Chondrocyte (in vitro differentiated cells): ENCODE measurements at regions not wholly inside any gene's neighbourhood (a gene's known extent, or its start where the extent isn't known, plus 50 kb on each side); places are given as distances from the start of the nearest gene placed in this dataset.

ENCODE experiments used
- DNase-seq: peaks from one replicate; pipeline ENCODE4 v3.0.0; 2021; ENCODE audit warnings: mixed read lengths, low spot score
- H3K27ac Mint-ChIP-seq: one replicate; pipeline ENCODE4 v1.8.0; 2021; ENCODE audit warnings: mild to moderate bottlenecking, moderate library complexity, mixed read lengths; ENCODE audit not compliant: unreplicated experiment
- H3K27me3 Mint-ChIP-seq: 2 replicates; pipeline ENCODE4 v1.8.0; 2021; ENCODE audit warnings: low read depth, mixed read lengths
- H3K36me3 Mint-ChIP-seq: 2 replicates; pipeline ENCODE4 v1.8.0; 2021; ENCODE audit warnings: low read depth, mixed read lengths
- H3K4me1 Mint-ChIP-seq: 2 replicates; pipeline ENCODE4 v1.8.0; 2021; ENCODE audit warnings: low read depth, mild to moderate bottlenecking, mixed read lengths
- H3K4me3 Mint-ChIP-seq: one replicate; pipeline ENCODE4 v1.8.0; 2021; ENCODE audit warnings: mild to moderate bottlenecking, moderate library complexity, mixed read lengths; ENCODE audit not compliant: unreplicated experiment
- H3K9me3 Mint-ChIP-seq: 2 replicates; pipeline ENCODE4 v1.8.0; 2021; ENCODE audit warnings: low read depth, mixed read lengths
- CTCF ChIP-seq: fragments of 200-600 bp; sonication (generic); IDR thresholded peaks from 2 replicates; pipeline ENCODE4 v1.5.0; 2021; ENCODE audit warnings: antibody characterized with exemption, mild to moderate bottlenecking, moderate library complexity

DNA sequence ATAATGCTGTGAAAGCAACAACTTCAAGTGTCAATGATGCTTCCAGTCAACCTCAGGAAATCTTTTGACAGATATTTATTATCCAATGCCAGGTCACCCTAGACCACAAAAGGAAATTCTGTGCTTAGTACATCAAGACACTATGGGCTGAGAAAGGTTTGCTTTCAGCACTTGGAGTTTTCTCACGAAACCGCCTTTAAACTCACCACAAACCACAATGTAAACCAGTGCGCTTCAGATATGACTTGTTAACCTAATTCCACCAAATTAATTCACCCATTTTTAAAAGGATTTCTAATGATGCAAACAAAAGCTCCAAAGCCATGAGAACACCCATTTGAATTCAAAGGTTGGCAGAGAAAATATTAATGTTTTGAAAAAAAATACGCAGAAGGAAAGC lies 292.9 kb upstream of the NR2F2 start:
- Mint-ChIP-seq H3K9me3 (no peaks in the 10 kb centered on the region), H3K27ac (no peak overlapping the region), H3K27me3 (peaks cover 4% of the 10 kb centered on the region), H3K4me3 (no peak overlapping the region), H3K36me3 (peaks cover 1% of the 10 kb centered on the region), H3K4me1 (peaks cover 24% of the 10 kb centered on the region)
- DNase-seq, result no peak
- TF ChIP-seq CTCF, result no peak

DNA sequence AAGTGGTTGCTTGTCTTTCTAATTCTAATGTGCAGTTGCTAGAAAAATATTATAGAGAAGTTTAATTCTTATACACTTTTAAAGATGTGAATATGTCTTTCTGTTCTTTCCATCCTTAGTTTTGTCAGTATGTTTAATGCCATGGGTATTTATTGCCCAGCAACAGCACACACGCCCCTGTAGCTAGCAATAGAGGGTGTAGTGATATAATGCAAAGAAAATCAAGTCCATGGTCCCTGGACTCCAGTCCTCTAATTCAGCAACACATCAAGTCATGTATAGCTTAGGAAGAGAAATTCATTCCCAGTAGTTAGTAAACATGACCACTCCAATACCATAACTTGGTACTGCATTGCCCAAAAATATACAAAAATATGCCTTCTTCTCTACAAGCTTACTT lies 292.4 kb upstream of the NR2F2 start:
- TF ChIP-seq CTCF, result no peak
- Mint-ChIP-seq H3K27ac (no peak overlapping the region), H3K4me3 (no peak overlapping the region), H3K27me3 (peaks cover 4% of the 10 kb centered on the region), H3K4me1 (peaks cover 24% of the 10 kb centered on the region), H3K36me3 (peaks cover 1% of the 10 kb centered on the region), H3K9me3 (no peaks in the 10 kb centered on the region)
- no peak for DNase-seq

GRCh38 chr15:96038650-96039049 lies 291.9 kb upstream of the NR2F2 start:
- Mint-ChIP-seq H3K4me3 (no peak overlapping the region), H3K4me1 (peaks cover 24% of the 10 kb centered on the region), H3K9me3 (no peaks in the 10 kb centered on the region), H3K27ac (no peak overlapping the region), H3K36me3 (peaks cover 1% of the 10 kb centered on the region), H3K27me3 (peaks cover 4% of the 10 kb centered on the region)
- DNase-seq, result no peak
- no peak for TF ChIP-seq CTCF

- H3K9me3 Mint-ChIP-seq, result no peaks in the 10 kb centered on the region
- H3K27ac Mint-ChIP-seq, result no peak overlapping the region
- no peak for DNase-seq
- H3K4me1 Mint-ChIP-seq, result peaks cover 31% of the 10 kb centered on the region
- H3K27me3 Mint-ChIP-seq, result no peaks in the 10 kb centered on the region
- no peaks in the 10 kb centered on the region for H3K36me3 Mint-ChIP-seq
- TF ChIP-seq CTCF, result no peak
- no peak overlapping the region for H3K4me3 Mint-ChIP-seq
These were observed 288.3 kb upstream of the NR2F2 start for GRCh38 chr15:96041982-96042733.

GRCh38 chr15:96042734-96043224 lies 287.7 kb upstream of the NR2F2 start:
- Mint-ChIP-seq H3K4me3 (no peak overlapping the region), H3K4me1 (peaks cover 31% of the 10 kb centered on the region), H3K27ac (no peak overlapping the region), H3K9me3 (no peaks in the 10 kb centered on the region), H3K27me3 (no peaks in the 10 kb centered on the region), H3K36me3 (no peaks in the 10 kb centered on the region)
- DNase-seq, result no peak
- no peak for TF ChIP-seq CTCF
